A673 (cell line): ENCODE measurements at regions not wholly inside any gene's neighbourhood (a gene's known extent, or its start where the extent isn't known, plus 50 kb on each side); places are given as distances from the start of the nearest gene placed in this dataset.

Experiments
- BruUV-seq: library from RNA; stranded (reverse); fragments of 400-500 nt; replicated peaks from 2 replicates; lab custom pipeline; 2021; lab: Mats Ljungman, UMichigan
- CTCF ChIA-PET: fragments of 300-600 bp; sonication (Branson Sonifier 250); formaldehyde crosslinking; loops from one replicate; lab custom pipeline; 2022; ENCODE audit warnings: antibody characterized with exemption; lab: Charles Lee
- POLR2A ChIA-PET: fragments of 300-600 bp; sonication (Branson Sonifier 250); formaldehyde crosslinking; loops from one replicate; lab custom pipeline; 2022; ENCODE audit warnings: antibody characterized with exemption; ENCODE audit not compliant: low non-redundant PET; lab: Charles Lee
- DNase-seq: peaks from one replicate; pipeline ENCODE4 v3.0.0-alpha.2; 2015; ENCODE audit warnings: low spot score
- H3K27ac ChIP-seq: fragments of 200-600 bp; sonication (generic); 2 replicates; pipeline ENCODE4 v1.5.1; 2016; ENCODE audit warnings: mixed run types, low read depth, mild to moderate bottlenecking, mixed read lengths, antibody characterized with exemption, low read length; ENCODE audit not compliant: poor library complexity, severe bottlenecking
- H3K27me3 ChIP-seq: fragments of 200-600 bp; sonication (generic); replicated peaks from 2 replicates; pipeline ENCODE4 v1.6.1; 2017; ENCODE audit warnings: mixed run types, low read depth, mild to moderate bottlenecking, mixed read lengths, antibody characterized with exemption, low read length; ENCODE audit not compliant: insufficient read depth, poor library complexity
- H3K36me3 ChIP-seq: fragments of 200-600 bp; sonication (generic); 2 replicates; pipeline ENCODE4 v1.6.1; 2016; ENCODE audit warnings: mixed run types, mild to moderate bottlenecking, mixed read lengths, antibody characterized with exemption, low read length; ENCODE audit not compliant: insufficient read depth, poor library complexity, severe bottlenecking
- H3K4me1 ChIP-seq: fragments of 200-600 bp; sonication (generic); 2 replicates; pipeline ENCODE4 v1.6.1; 2017; ENCODE audit warnings: mixed run types, mild to moderate bottlenecking, mixed read lengths, antibody characterized with exemption, low read length; ENCODE audit not compliant: insufficient read depth, poor library complexity, severe bottlenecking
- H3K4me3 ChIP-seq: fragments of 200-600 bp; sonication (generic); 2 replicates; pipeline ENCODE4 v1.5.1; 2016; ENCODE audit warnings: low read depth, mixed run types, mild to moderate bottlenecking, mixed read lengths, low read length; ENCODE audit not compliant: poor library complexity, severe bottlenecking
- H3K9me3 ChIP-seq: fragments of 200-600 bp; sonication (generic); 2 replicates; pipeline ENCODE4 v1.6.1; 2016; ENCODE audit warnings: mixed run types, low read depth, mild to moderate bottlenecking, mixed read lengths, antibody characterized with exemption, low read length; ENCODE audit not compliant: poor library complexity, severe bottlenecking
- CTCF ChIP-seq: fragments of 300-800, 200-600 bp; sonication (generic); conservative IDR thresholded peaks from 2 replicates; pipeline ENCODE4 v1.5.1; 2017; ENCODE audit warnings: low read depth, mild to moderate bottlenecking, antibody characterized with exemption, low read length, moderate library complexity, mixed read lengths
- EZH2 ChIP-seq: fragments of 200-600 bp; sonication (generic); IDR thresholded peaks from 2 replicates; pipeline ENCODE4 v1.6.1; 2017; ENCODE audit warnings: borderline replicate concordance, low read depth, mild to moderate bottlenecking, mixed read lengths, antibody characterized with exemption, low read length; ENCODE audit not compliant: poor library complexity, severe bottlenecking
- intact Hi-C: fragments of 100-400 bp; cut with micrococcal nuclease; formaldehyde crosslinking; loops from one replicate; pipeline ENCODE4 v1.10.0; 2022; ENCODE audit not compliant: unreplicated experiment

GRCh38 chr7:124557587-124557986 lies 208.0 kb downstream of the GPR37 start:
- H3K4me1 ChIP-seq, result no peaks in the 10 kb centered on the region
- H3K27ac ChIP-seq, result no peak overlapping the region
- BruUV-seq, result no TSS peak
- no peak for TF ChIP-seq EZH2
- no peaks in the 10 kb centered on the region for H3K9me3 ChIP-seq
- CTCF ChIA-PET, result no interaction called here
- H3K27me3 ChIP-seq, result no peaks in the 10 kb centered on the region
- H3K4me3 ChIP-seq, result no peak overlapping the region
- POLR2A ChIA-PET, result no interaction called here
- no peaks in the 10 kb centered on the region for H3K36me3 ChIP-seq
- no peak for DNase-seq
- intact Hi-C loops, result no loop called here

DNA sequence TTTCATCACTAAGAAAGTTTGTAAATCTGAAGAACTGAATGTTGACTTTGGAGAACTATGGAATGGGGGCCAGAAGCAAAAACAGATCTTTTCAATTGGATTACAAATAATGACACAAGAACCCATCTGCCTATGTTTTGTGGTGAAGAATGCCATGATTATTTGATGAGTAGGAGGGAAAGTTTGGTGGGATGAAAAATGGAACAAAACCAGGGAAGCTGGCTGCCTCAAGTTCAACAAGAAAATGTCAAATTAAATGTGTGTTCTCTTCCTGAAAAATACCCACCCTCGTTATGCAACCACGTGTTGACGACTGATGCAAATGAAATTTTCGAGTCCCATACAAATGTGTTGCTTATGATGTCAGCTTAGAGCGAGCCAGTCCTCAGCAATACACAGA lies 208.5 kb downstream of the GPR37 start:
- BruUV-seq, result no TSS peak
- Histone ChIP-seq H3K9me3 (no peaks in the 10 kb centered on the region), H3K36me3 (no peaks in the 10 kb centered on the region), H3K4me3 (no peak overlapping the region), H3K4me1 (no peaks in the 10 kb centered on the region), H3K27me3 (no peaks in the 10 kb centered on the region), H3K27ac (no peak overlapping the region)
- ChIA-PET CTCF (no interaction called here), POLR2A (no interaction called here)
- intact Hi-C loops, result no loop called here
- no peak for DNase-seq
- no peak for TF ChIP-seq EZH2
- TF ChIP-seq CTCF, result no peak

- no peak for TF ChIP-seq CTCF
- no peak for TF ChIP-seq EZH2
- CTCF ChIA-PET, result interaction anchor here (0.6 kb wide), 1 partner anchor 261 kb away, joined by 3 read pairs; no protein-coding TSS in a partner anchor
These were observed 212.1 kb downstream of the GPR37 start for GRCh38 chr7:124553502-124553901.

DNA sequence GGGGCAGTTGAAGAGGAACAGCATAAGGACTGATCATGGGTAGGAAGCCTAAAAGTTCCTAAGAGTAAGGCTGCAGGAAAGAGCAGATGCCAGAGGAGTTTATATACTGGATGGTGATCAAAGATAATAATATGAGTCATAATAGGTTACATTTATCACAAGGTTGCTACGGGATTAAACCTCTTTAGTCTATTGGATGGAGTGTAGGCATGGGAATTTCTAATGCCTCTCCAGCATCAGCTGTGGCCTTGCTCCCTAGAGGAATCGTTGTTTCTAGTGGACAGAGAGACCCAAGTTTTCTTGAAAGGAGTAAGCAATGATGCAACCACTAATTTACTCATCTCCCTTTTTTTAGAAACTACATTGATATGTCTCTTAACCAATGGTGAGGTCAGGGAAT lies 213.4 kb downstream of the GPR37 start:
- H3K4me3 ChIP-seq, result no peak overlapping the region
- H3K27me3 ChIP-seq, result no peaks in the 10 kb centered on the region
- POLR2A ChIA-PET, result no interaction called here
- no peaks in the 10 kb centered on the region for H3K36me3 ChIP-seq
- no TSS peak for BruUV-seq
- no peaks in the 10 kb centered on the region for H3K4me1 ChIP-seq
- TF ChIP-seq CTCF, result no peak
- TF ChIP-seq EZH2, result no peak
- no peaks in the 10 kb centered on the region for H3K9me3 ChIP-seq
- DNase-seq, result no peak
- intact Hi-C loops, result no loop called here
- CTCF ChIA-PET, result no interaction called here
- H3K27ac ChIP-seq, result no peak overlapping the region

More at GRCh38 chr7:124553502-124553901, 212.1 kb downstream of the GPR37 start:
- POLR2A ChIA-PET, result no interaction called here
- Histone ChIP-seq H3K36me3 (no peaks in the 10 kb centered on the region), H3K4me3 (no peak overlapping the region), H3K4me1 (no peaks in the 10 kb centered on the region), H3K27me3 (no peaks in the 10 kb centered on the region), H3K9me3 (no peaks in the 10 kb centered on the region), H3K27ac (no peak overlapping the region)
- intact Hi-C loops, result no loop called here
- no TSS peak for BruUV-seq
- DNase-seq, result no peak
